NCI-H510A treated with DMSO at 0.1 percent for 48 hours (cell line): ENCODE measurements at regions not wholly inside any gene's neighbourhood (a gene's known extent, or its start where the extent isn't known, plus 50 kb on each side); places are given as distances from the start of the nearest gene placed in this dataset.
"Not testable (repeated sequence)": the region's sequence is repeated elsewhere in the genome, so short reads cannot be mapped to it uniquely, and the experiment has no call there.

ENCODE experiments used
- DNase-seq: peaks from one replicate; lab custom pipeline; 2025; lab: John Stamatoyannopoulos, UW

DNA sequence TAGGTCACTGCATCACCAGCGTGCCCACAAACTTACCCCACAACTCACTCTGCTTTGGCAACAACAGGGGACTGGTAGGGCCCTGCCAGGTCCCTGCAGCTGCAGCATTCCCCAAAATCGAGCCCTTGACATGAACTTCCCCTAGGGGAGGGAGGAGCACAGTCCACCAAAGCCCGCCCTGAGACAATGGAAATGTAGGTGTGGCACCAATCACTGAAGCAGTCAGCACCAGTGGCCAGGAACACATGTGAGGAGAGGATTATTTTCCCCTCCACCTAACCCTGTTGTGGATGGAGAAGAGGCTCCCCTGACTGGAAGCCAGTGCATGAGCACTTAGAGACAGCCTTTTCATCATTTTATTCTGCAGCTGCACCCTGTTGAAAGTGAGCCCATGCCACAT, 573.8 kb downstream of the SOX5 start:
- DNase-seq, result no peak

DNA sequence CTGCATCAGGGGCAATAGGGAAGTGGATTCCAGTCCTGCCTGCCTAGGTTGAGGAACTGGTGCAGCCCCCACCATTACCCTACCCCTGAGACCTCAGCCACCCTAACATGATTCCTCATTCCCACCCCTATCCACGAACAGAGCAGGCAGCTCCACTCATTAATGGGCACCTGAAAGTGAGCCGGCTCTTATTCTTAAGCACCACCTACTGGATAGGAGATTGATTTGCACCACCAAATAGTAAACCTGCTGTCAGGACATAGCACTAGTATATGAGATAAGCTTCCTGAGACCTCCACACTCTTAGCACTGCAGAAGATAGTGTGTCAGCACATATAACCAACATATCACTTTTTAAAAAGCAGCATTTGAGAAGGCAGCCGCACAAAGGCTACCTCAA, 573.2 kb downstream of the SOX5 start:
- DNase-seq, result no peak

DNA sequence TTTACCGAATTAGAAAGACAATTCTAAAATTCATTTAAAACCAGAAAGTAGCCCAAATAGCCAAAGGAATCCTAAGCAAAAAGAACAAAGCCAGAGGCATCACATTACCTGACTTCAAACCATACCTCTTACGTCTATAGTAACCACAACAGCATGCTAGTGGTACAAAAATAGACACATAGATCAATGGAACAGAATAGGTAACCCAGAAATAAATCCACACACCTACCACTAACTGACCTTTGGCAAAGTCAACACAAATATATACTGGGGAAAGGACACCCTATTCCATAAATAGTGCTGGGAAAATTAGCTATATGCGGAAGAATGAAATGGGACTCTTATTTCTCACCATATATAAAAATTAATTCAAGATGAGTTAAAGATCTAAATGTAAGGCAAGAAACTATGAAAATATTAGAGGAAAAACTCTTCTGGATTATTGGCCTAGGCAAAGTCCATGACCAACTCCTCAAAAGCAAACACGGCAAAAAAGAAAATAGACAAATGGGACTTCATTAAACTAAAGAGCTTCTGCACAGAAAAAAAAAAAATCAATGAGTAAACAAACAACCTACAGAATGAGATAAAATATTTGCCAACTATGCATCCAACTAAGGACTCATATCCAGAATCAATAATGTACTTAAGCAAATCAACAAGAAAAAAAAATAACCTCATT, 568.9 kb downstream of the SOX5 start:
- no peak for DNase-seq

DNA sequence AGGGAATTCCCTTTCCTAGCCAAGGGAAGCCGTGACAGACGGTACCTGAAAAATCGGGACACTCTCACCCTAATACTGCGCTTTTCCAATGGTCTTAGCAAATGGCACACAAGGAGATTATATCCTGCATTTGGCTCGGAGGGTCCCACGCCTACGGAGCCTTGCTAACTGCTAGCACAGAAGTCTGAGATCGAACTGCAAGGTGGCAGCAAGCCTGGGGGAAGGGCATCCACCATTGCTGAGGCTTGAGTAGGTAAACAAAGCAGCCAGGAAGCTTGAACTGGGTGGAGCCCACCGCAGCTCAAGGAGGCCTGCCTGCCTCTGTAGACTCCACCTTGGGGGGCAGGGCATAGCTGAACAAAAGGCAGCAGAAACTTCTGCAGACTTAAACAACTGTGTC, 560.6 kb downstream of the SOX5 start:
- not testable (repeated sequence) for DNase-seq

- not testable (repeated sequence) for DNase-seq
These were observed 560.2 kb downstream of the SOX5 start for GRCh38 chr12:23389315-23389714.

GRCh38 chr12:23399402-23399933, 550.0 kb downstream of the SOX5 start:
- DNase-seq, result no peak

- DNase-seq, result no peak
These were observed 534.3 kb downstream of the SOX5 start for GRCh38 chr12:23415180-23415579.

DNA sequence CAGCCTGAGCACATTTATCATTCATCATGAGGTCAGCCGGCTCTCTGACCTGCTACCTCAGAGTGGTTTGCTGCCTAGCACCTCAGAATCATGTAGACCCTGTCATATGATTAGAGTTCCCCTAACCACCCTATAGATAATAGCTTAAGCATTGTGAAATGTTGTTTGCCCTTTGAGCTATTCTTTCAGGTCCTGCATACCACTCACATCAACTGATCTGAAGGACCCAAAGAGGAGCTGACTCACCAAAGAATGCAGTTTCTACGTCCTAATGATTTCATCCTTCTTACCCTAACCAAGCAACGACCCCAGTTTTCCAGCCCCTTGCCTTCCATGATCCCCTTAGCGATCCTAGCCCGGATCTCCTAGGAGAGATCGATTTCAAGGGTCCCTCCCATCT, 527.9 kb downstream of the SOX5 start:
- DNase-seq, result no peak

GRCh38 chr12:23423097-23423687, 526.3 kb downstream of the SOX5 start:
- DNase-seq, result no peak

DNA sequence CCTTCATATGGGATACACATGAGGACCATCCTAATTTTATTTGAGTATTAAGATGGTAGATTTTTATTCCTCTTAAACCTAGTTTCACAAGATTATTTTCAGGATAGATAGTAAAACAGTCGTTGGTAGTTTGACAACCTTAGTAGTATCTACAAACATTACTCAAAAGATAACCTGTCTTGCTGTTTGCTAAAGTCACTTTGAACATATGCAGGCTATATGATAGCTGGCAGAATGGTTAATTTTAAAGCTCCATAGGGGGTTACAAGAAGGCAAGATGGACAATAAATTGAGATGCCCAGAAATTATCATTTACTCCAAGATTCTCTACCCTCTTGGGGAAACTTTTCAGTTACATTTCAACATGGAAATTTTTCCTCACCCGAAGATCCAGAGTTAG, 525.7 kb downstream of the SOX5 start:
- DNase-seq, result no peak

DNA sequence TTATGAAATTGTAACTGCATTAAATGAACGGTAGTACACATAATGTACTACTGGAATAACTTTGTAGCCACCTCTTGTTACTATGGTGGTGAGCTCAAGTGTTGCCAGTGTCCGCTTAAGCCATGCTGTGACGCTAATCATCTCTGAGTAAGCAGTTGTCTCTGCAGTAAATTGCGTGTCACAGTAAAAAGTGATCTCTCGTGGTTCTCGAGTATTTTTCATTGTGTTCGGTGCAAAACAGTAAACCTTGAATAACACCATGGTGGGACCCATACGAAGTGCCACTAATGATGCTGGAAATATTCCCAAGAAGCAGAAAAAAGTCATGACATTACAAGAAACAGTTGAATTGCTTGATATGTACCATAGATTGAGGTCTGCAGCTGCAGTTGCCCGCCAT, 524.8 kb downstream of the SOX5 start:
- DNase-seq, result peak; percentile 27

DNA sequence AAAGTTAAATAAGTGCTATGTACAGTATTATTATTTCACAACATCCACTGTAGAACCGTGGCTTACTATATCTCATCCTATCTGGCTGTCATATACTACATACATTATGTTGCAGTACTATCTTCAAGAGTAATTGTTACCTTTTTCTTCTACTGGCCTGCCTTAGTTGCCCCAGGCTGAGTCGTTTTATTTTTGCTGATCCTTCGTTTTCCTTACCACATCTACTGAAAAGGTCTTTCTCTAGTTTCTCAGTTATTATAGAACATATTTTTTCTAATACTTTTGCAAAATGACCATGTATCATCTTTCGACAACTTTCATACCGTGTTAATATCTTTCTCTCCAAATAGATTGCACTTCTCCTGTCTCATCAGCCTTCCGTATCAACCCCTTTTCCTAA, 523.1 kb downstream of the SOX5 start:
- no peak for DNase-seq

DNA sequence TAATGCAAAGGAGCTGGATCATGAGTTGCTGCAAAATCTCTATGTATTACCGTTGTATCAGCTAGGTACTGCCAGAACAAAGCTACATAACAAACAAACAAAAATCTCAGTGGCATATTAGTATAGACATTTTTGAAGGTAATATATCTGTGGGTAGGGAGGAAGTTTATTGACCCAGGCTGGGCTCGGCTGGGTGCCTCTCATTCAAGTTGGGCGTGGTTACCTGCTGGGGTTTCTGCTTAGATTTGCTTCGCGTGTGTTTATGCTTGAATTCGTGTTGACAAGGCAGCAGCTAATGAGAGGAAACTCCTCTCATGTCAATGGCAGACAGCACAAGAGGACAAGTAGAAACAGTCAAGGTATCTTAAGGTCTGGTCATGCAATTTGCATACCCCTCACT, 520.7 kb downstream of the SOX5 start:
- DNase-seq, result no peak

- DNase-seq, result no peak
These were observed 518.5 kb downstream of the SOX5 start for GRCh38 chr12:23431006-23431405.

- DNase-seq, result no peak
These were observed 516.3 kb downstream of the SOX5 start for GRCh38 chr12:23433121-23433520.

GRCh38 chr12:23434154-23434553, 515.3 kb downstream of the SOX5 start:
- DNase-seq, result no peak

DNA sequence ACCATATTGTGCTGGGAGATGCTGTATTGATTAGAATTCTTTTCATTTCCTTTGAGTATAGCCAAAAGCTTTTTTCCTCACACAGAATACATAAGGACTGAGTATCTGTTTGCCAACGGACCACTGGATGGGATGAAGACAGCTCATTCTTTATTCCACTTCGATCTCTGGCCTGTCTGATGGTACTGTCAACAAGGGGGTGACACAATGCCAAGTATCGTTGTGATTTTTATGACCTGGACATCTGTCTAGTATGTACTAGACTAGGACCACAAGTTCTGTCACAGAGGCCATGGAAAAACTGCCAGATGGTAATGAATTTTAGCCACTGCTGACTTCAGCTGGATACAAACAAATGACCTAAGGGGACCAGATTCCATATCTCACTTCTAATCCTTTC, 502.7 kb downstream of the SOX5 start:
- DNase-seq, result no peak

GRCh38 chr12:23450810-23451209, 498.7 kb downstream of the SOX5 start:
- DNase-seq, result no peak

GRCh38 chr12:23455283-23455682, 494.2 kb downstream of the SOX5 start:
- DNase-seq, result no peak

DNA sequence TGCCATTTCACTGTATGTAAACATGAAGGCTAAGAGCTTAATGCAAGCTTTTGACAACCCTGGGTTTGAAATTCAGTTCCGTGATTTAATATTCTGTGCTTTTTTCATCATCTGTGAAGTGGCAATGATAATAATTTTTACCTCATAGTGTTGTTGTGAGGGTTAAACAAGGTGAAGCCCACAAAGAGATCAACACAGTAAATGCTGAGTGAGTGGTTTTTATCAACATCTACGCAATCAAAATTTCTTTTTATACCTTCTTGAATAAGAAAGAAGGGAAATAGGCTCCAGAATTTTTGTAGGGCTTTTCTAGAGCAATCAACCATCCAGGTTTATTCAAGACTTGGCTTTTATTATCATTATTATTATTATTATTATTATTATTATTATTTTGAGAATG, 490.8 kb downstream of the SOX5 start:
- DNase-seq, result no peak

- DNase-seq, result no peak
These were observed 486.9 kb downstream of the SOX5 start for GRCh38 chr12:23462546-23462945.

DNA sequence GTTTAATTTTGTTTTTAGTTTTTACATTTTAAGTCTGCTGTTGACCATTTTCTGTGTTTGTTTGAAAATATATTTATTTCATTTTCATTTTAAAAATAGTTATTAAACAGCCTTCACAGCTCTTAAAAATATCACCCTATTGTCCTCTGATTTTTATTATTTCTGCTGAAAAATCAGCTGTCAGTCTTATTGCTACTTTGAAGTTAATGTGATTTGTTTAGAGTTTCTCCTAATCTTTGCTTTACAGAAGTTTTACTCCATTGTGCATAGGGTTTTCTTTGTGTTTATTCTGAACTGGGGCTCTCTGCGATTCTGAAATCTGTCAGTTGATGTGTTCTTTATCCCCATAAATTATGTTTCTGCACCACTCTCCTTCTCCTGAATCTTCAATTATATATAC, 486.3 kb downstream of the SOX5 start:
- DNase-seq, result no peak

DNA sequence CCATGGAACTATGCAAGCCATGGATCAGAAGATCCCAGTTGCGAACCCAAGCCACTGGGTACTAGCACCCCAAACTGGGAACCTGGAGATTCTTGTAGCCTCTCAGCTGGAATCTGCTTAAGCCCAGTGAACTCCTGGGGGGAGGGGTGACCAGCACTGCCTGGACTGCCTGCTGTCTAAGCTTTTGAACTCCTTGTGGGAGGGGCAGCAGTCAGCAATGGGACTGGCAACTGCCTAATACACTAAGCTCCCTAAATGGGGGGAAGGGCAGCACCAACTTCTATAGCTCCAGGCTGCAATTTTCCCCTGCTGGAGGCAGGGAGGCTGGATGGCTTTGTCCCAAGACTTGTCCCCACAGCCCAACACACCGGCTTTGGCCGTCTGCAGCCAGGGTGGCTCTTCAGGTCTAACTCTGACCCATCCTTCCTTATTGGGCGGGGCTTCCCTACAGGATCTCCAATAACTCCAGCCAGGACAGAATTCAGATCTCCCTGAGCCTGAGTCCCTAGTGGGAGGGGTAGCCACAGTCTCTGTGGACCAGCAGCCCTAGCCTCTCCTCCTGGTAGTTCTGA, 485.1 kb downstream of the SOX5 start:
- DNase-seq, result no peak
